Neural crest cell (in vitro differentiated cells): ENCODE measurements at regions not wholly inside any gene's neighbourhood (a gene's known extent, or its start where the extent isn't known, plus 50 kb on each side); places are given as distances from the start of the nearest gene placed in this dataset.

Experiments
- DNase-seq: peaks from one replicate; pipeline ENCODE4 v3.0.0; 2021; ENCODE audit warnings: low read depth, mixed read lengths, low spot score
- H3K27ac Mint-ChIP-seq: one replicate; pipeline ENCODE4 v1.8.0; 2021; ENCODE audit warnings: mild to moderate bottlenecking, mixed read lengths; ENCODE audit not compliant: unreplicated experiment
- H3K27me3 Mint-ChIP-seq: 2 replicates; pipeline ENCODE4 v1.8.0; 2021; ENCODE audit warnings: low read depth, mild to moderate bottlenecking, mixed read lengths
- H3K36me3 Mint-ChIP-seq: 2 replicates; pipeline ENCODE4 v1.8.0; 2021; ENCODE audit warnings: low read depth, mild to moderate bottlenecking, mixed read lengths
- H3K4me1 Mint-ChIP-seq: 2 replicates; pipeline ENCODE4 v1.8.0; 2021; ENCODE audit warnings: mixed read lengths
- H3K4me3 Mint-ChIP-seq: one replicate; pipeline ENCODE4 v1.8.0; 2021; ENCODE audit warnings: mild to moderate bottlenecking, mixed read lengths
- H3K9me3 Mint-ChIP-seq: 2 replicates; pipeline ENCODE4 v1.8.0; 2021; ENCODE audit warnings: mixed read lengths
- CTCF ChIP-seq: fragments of 200-600 bp; sonication (generic); conservative IDR thresholded peaks from 2 replicates; pipeline ENCODE4 v1.5.0; 2021; ENCODE audit warnings: antibody characterized with exemption, mild to moderate bottlenecking

DNA sequence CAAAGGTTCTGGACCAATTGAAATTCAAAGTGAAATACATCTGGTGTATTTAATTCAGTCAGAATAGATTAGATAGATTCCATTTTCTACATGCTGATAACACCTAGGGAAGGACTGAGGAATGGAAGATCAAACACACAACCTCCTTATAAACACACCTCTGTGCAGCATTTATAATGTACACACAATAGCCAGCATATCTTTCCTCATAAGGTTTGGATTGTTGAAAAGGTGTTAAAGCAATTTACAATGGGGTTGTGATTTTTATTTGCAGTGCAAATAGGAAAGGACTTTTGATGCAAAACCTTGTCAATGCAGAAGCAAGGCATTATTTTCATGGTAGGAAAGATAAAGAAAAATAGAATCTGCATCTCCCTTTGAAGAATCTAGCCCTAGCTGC is 448.9 kb upstream of the KCNMB2 start:
- Mint-ChIP-seq H3K27me3 (no peaks in the 10 kb centered on the region), H3K4me3 (no peak overlapping the region), H3K36me3 (no peaks in the 10 kb centered on the region), H3K4me1 (peaks cover 49% of the 10 kb centered on the region), H3K9me3 (no peaks in the 10 kb centered on the region), H3K27ac (no peak overlapping the region)
- no peak for DNase-seq
- no peak for TF ChIP-seq CTCF

GRCh38 chr3:178088963-178089362 is 447.3 kb upstream of the KCNMB2 start:
- H3K27me3 Mint-ChIP-seq = no peaks in the 10 kb centered on the region
- no peak overlapping the region for H3K4me3 Mint-ChIP-seq
- peaks cover 40% of the 10 kb centered on the region for H3K4me1 Mint-ChIP-seq
- H3K27ac Mint-ChIP-seq = no peak overlapping the region
- H3K36me3 Mint-ChIP-seq = peaks cover 1% of the 10 kb centered on the region
- TF ChIP-seq CTCF = no peak
- H3K9me3 Mint-ChIP-seq = peaks cover 5% of the 10 kb centered on the region
- DNase-seq = no peak

DNA sequence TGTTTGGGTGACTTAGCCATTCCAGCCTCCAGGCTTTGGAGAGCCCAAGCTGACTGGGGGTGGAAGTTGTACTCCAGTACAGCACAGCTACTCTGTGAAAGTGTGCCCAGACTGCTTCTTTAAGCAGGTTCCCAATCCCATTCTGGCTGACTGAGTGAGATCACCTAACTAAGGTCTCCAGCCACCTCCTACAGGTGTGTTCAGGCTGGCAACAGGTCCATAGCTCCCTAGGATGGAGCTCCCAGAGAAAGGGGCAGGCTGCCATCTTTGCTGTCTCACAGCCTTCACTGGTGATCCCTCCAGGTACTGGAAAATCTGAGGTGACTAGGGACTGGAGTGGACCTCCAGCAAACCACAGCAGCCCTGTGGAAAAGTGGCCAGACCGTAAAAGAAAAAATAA is 445.3 kb upstream of the KCNMB2 start:
- Mint-ChIP-seq H3K9me3 (peaks cover 14% of the 10 kb centered on the region), H3K27me3 (no peaks in the 10 kb centered on the region), H3K36me3 (peaks cover 5% of the 10 kb centered on the region), H3K27ac (no peak overlapping the region), H3K4me3 (no peak overlapping the region), H3K4me1 (peaks cover 21% of the 10 kb centered on the region)
- DNase-seq = no peak
- TF ChIP-seq CTCF = no peak

DNA sequence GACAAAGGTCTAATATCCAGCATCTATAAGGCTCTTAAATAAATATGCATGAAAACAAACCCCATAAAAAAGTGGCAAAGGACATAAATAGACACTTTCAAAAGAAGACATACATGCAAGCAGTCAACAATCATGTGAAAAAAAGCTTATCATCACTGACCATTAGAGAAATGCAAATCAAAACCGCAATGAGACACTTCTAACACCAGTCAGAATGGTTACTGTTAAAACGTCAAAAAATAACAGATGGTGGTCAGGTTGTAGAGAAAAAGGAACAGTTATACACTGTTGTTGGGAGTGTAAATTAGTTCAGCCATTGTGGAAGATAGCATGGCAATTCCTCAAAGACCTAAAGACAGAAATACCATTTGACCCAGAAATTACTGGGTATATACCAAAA is 440.7 kb upstream of the KCNMB2 start:
- H3K27me3 Mint-ChIP-seq = no peaks in the 10 kb centered on the region
- no peak overlapping the region for H3K4me3 Mint-ChIP-seq
- H3K9me3 Mint-ChIP-seq = peaks cover 17% of the 10 kb centered on the region
- peaks cover 14% of the 10 kb centered on the region for H3K4me1 Mint-ChIP-seq
- no peak for DNase-seq
- peaks cover 5% of the 10 kb centered on the region for H3K36me3 Mint-ChIP-seq
- H3K27ac Mint-ChIP-seq = no peak overlapping the region
- TF ChIP-seq CTCF = no peak

DNA sequence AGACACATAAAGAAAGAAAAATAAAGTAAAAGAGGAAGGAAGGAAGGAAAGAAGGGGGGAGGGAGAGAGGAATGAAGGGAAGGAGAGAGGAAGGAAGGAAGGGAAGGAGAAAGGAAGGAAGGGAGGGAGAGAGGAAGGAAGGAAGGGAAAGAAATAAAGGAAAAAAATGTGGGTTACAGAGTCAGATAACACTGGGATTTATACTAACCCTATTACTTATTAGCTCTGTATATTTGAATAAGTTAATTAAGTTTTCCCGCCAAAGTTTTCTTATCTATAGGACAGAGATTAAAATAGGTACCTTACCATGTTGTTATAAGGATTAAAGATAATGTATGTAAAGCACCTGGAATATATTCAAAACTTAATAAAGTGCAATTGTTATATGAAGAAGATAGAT is 439.3 kb upstream of the KCNMB2 start:
- Mint-ChIP-seq H3K27ac (no peak overlapping the region), H3K9me3 (peaks cover 17% of the 10 kb centered on the region), H3K27me3 (no peaks in the 10 kb centered on the region), H3K4me3 (no peak overlapping the region), H3K4me1 (peaks cover 25% of the 10 kb centered on the region), H3K36me3 (peaks cover 5% of the 10 kb centered on the region)
- DNase-seq = no peak
- no peak for TF ChIP-seq CTCF

GRCh38 chr3:178097576-178097975 is 438.7 kb upstream of the KCNMB2 start:
- H3K27ac Mint-ChIP-seq = no peak overlapping the region
- no peak for TF ChIP-seq CTCF
- peaks cover 17% of the 10 kb centered on the region for H3K9me3 Mint-ChIP-seq
- no peaks in the 10 kb centered on the region for H3K27me3 Mint-ChIP-seq
- H3K4me3 Mint-ChIP-seq = no peak overlapping the region
- DNase-seq = no peak
- H3K4me1 Mint-ChIP-seq = peaks cover 31% of the 10 kb centered on the region
- H3K36me3 Mint-ChIP-seq = peaks cover 5% of the 10 kb centered on the region
